ENCODE measurements at regions not wholly inside any gene's neighbourhood (a gene's known extent, or its start where the extent isn't known, plus 50 kb on each side); places are given as distances from the start of the nearest gene placed in this dataset.

DNA sequence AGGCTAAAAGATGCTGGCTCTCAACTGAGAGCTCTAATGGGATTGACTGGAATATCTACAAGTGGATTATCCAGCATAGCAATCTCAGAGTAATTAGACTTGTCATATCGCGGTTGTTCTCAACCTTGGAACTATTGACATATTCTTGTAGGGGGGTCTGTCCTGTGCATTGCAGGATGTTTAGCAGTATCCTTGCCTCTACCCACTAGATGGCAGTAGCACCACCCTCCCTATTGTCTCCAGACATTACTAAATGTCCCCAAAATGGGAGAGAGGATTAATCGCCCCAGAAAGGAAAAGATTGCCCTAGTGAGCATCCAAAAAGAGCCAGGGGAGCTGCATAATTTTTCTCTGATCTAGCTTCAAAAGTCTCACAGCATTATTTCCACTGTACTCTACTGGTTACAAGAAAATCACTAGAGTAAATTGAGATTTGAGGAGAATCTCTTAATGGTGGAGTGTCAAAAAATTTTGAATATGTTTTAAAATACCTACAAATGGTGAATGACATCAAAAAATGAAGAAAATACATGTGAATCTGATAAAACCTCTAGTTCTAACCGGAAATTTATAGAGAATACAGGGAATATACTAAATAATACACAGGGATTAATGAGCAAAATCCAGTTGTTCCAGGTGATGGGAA lies 388.2 kb upstream of the AGTR1 start (continued):
- no peak for TF ChIP-seq ETS1 (IDR thresholded peaks at IDR 0.05)

DNA sequence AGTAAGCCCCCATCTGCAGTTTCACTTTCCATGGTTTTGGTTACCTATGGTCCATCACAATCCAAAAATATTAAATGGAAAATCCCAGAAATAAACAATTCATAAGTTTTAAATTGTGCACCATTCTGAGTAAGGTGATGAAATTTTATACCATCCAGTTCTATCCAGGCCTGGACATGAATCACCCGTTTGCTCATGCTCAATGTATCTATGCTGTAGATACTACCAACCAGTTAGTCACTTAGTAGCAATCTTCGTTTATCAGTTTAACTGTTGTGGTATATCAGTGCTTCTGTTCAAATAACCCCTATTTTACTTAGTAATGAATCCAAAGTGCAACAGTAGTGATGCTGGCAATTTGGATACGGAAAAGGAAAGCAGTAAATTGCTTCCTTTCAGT lies 381.9 kb upstream of the AGTR1 start:
- no peaks in the 10 kb centered on the region for H3K27me3 Mint-ChIP-seq (ENCODE audit: insufficient read depth, low read depth, poor library complexity)
- Histone ChIP-seq H3K36me3 (ENCODE audit: insufficient read depth) (no peaks in the 10 kb centered on the region), H3K27me3 (ENCODE audit: insufficient read depth) (no peaks in the 10 kb centered on the region), H3K79me2 (replicated peaks; ENCODE audit: insufficient read depth) (no peaks in the 10 kb centered on the region), H3K4me1 (ENCODE audit: insufficient read depth) (no peaks in the 10 kb centered on the region), H2AFZ (no peak overlapping the region), H3K4me3 (no peak overlapping the region), H3K9me2 (ENCODE audit: insufficient read depth) (no peaks in the 10 kb centered on the region), H3F3A (replicated peaks; ENCODE audit: low read depth) (no peaks in the 10 kb centered on the region), H3K4me2 (no peak overlapping the region), H3K27ac (ENCODE audit: low read depth) (no peak overlapping the region), H4K20me1 (replicated peaks; ENCODE audit: insufficient read depth) (no peaks in the 10 kb centered on the region)
- no peak for DNase-seq (ENCODE audit: low spot score)
- no peaks in the 10 kb centered on the region for H3K36me3 Mint-ChIP-seq (ENCODE audit: low read depth)
- H3K9me3 Mint-ChIP-seq, result no peaks in the 10 kb centered on the region; the same call in 2 of the 3 replicates
- no peak for ATAC-seq
- TF ChIP-seq EZH2 (IDR thresholded peaks at IDR 0.05; ENCODE audit: low read depth, unreplicated experiment) (no peak), STAT1 (IDR thresholded peaks at IDR 0.05; ENCODE audit: unreplicated experiment) (no peak), ZNF114 (CRISPR knock-in tag; IDR thresholded peaks at IDR 0.05) (no peak), NANOG (IDR thresholded peaks at IDR 0.05; ENCODE audit: borderline replicate concordance) (no peak), ZNF331 (CRISPR knock-in tag; IDR thresholded peaks at IDR 0.05; ENCODE audit: low read depth) (no peak), CREB1 (CRISPR knock-in tag; IDR thresholded peaks at IDR 0.05; ENCODE audit: low read depth) (no peak), EZH2phosphoT487 (IDR thresholded peaks at IDR 0.05; ENCODE audit: unreplicated experiment) (no peak), ZNF462 (CRISPR knock-in tag; IDR thresholded peaks at IDR 0.05) (no peak), REST (IDR thresholded peaks at IDR 0.05; ENCODE audit: unreplicated experiment) (no peak), POLR2AphosphoS5 (IDR thresholded peaks at IDR 0.05; ENCODE audit: low read depth) (no peak)
- TF ChIP-seq, protein P1, sequence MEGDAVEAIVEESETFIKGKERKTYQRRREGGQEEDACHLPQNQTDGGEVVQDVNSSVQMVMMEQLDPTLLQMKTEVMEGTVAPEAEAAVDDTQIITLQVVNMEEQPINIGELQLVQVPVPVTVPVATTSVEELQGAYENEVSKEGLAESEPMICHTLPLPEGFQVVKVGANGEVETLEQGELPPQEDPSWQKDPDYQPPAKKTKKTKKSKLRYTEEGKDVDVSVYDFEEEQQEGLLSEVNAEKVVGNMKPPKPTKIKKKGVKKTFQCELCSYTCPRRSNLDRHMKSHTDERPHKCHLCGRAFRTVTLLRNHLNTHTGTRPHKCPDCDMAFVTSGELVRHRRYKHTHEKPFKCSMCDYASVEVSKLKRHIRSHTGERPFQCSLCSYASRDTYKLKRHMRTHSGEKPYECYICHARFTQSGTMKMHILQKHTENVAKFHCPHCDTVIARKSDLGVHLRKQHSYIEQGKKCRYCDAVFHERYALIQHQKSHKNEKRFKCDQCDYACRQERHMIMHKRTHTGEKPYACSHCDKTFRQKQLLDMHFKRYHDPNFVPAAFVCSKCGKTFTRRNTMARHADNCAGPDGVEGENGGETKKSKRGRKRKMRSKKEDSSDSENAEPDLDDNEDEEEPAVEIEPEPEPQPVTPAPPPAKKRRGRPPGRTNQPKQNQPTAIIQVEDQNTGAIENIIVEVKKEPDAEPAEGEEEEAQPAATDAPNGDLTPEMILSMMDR (conservative IDR thresholded peaks at IDR 0.05; ENCODE audit: low read depth in 2 of 2), result no peak
- H3K4me3 Mint-ChIP-seq, result no peak overlapping the region
- no peaks in the 10 kb centered on the region for H3K4me1 Mint-ChIP-seq
- no peak overlapping the region for H3K27ac Mint-ChIP-seq

All from GM23338 (cell line).